NCI-H128 (cell line): ENCODE measurements at regions not wholly inside any gene's neighbourhood (a gene's known extent, or its start where the extent isn't known, plus 50 kb on each side); places are given as distances from the start of the nearest gene placed in this dataset.
"Not testable (repeated sequence)": the region's sequence is repeated elsewhere in the genome, so short reads cannot be mapped to it uniquely, and the experiment has no call there.

ENCODE experiments used
- DNase-seq: peaks from one replicate; lab custom pipeline; 2025; ENCODE audit not compliant: unreplicated experiment; lab: John Stamatoyannopoulos, UW

- no peak for DNase-seq
Observed at GRCh38 chr7:34330308-34330707, 327.7 kb upstream of the NPSR1 start.

DNA sequence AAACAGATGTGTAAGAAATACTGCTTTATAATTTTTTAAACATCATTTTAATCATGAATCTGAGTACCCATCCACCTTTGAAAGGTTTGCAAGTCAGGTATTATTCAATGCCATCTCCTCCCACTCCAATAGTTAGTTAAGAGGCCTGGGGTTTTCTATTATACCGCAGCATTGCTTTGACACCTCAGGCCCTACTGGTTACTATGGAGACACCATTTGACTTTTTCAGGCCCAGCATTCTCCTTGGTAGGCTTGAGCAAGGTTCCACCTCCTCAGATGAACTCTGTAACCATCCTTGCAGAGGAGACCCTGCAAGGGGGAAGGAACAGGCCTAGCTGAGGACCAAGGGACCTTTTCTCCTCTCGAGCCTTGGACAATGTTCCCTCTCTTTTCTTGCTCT is 326.9 kb upstream of the NPSR1 start:
- DNase-seq: no peak

- DNase-seq: no peak
Observed at GRCh38 chr7:34332006-34332405, 326.0 kb upstream of the NPSR1 start.

DNA sequence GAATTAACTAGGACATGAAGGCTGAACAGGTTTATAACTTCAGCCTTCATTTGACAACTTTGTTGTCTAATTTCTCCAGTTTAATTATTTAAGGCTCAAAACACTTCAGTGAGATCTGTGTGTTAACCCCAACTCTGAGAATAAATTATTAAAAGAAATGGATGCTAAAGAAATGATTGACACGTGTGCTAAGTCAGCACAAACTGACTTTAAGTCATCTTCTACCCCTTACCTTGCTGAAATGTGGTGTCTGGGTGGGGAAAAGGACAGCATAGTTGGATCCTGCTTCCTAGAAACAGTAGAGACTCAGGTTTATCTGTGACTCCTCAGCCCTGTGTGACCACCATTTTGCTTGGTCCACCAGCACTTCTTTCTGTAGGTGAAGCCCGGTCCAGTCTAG is 324.8 kb upstream of the NPSR1 start:
- no peak for DNase-seq

GRCh38 chr7:34333925-34334324 is 324.1 kb upstream of the NPSR1 start:
- DNase-seq: no peak

DNA sequence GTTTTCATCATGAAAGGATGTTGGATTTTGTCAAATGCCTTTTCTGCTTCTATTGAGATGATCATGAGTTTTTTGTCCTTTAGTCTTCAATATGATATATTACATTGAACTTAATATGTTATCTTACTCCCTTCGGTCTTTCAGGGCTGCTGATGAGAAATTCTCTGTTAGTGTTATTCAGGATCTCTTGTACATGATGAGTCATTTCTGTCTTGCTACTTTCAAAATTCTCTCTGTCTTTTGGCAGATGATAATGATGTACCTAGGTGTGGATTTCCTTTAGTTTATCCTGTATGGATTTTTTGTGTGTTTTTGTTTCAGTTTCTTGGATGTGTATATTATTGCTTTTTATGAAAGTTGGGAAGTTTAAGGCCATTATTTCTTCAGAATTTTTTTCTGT is 320.9 kb upstream of the NPSR1 start:
- DNase-seq: no peak

- no peak for DNase-seq
Observed at GRCh38 chr7:34338961-34339526, 319.0 kb upstream of the NPSR1 start.

DNA sequence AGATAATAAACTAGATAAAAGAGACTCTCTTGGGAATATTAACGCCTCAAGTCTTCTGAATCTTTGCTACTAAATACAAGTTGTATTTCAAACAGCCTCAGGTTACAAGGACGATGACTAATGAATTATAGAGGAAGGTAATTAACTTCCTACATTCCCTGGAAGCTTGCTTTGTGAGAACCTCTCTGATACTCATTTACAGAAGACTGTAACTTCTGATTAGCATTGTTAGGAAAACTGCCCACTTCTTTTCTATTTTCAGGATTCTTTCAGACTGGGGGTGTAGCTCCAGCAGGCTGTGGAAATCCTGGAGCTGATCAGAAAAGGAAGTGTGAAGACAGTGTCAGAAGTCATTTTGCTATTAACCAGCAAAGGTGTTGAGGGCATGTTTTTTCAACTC is 316.7 kb upstream of the NPSR1 start:
- no peak for DNase-seq

- DNase-seq: no peak
Observed at GRCh38 chr7:34342387-34342786, 315.6 kb upstream of the NPSR1 start.

- no peak for DNase-seq
Observed at GRCh38 chr7:34343667-34344066, 314.4 kb upstream of the NPSR1 start.

GRCh38 chr7:34354011-34354410 is 304.0 kb upstream of the NPSR1 start:
- DNase-seq: no peak

DNA sequence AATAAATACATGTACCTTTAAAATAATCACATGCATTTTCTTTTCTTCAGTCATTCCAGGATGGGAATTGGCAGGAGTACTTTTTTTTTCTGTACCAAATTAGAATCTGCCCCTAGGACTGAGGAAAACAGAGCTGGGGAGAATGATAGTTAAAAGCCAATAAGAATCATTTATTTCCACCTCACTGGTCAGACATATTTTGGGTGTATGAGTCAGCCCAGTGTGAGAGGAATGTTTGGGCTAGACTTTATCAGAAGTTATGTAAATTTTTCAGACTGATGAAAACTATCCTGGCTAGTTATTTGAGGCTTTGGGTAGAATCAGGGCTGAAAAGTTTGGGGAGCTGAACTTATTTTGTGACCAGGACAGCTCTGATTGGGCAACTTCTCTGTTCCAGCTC is 303.1 kb upstream of the NPSR1 start:
- DNase-seq: no peak

DNA sequence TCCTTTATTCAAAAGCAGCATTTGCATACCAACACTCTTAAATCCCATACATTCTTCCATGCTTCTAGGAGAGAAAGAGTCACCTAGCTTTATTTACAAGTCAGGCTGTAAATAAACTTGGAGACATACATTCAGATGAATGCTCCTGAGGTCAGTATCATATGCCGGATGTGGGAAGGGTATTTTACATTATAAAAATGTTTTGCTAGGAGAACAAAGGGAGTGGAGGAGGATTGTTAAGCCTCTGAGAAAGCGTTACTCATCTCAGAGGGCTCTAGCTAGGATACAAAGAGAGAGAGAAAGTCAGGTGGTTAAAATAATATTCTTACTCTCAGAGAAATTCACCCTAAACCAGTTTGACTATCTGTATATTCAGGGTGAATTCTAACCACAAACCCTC is 300.9 kb upstream of the NPSR1 start:
- DNase-seq: no peak

DNA sequence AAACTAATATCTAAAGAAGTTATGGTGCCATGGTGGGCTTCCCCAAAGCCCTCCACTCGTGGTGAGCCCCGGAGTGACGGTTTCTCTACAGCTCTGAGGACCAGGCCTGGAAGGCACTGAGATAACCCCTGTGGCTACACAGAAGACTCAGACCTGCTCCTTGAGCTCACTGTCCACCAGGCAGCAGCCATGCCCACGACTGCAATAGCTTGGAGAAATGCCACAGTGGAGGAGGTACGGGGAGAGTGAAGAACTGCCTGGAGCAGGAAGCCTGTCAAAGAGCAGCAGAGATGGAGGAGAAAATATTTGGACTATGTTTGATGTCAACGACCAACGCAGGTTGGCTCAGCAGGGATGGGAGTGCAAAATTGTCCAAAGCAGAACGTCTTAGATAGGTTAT is 300.1 kb upstream of the NPSR1 start:
- DNase-seq: no peak

DNA sequence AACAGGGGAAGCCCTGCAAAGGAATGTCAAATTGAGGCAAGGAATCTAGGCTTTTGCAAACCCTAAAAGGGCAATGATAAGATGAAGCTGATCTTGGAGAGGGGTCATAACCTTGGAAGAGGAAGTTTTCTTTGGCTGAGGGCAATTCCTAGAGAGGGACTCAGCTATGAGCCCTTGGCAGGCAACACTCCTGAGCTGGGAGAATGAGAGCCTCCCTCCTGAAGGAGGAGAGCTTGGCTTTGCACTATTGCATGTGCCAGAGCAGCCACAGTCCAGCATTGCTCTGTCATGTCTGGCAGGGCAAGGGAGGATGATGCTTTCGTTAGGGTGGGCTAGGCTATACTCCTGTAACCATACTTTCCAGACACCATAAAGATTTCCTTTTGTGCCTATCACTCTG is 299.4 kb upstream of the NPSR1 start:
- not testable (repeated sequence) for DNase-seq

DNA sequence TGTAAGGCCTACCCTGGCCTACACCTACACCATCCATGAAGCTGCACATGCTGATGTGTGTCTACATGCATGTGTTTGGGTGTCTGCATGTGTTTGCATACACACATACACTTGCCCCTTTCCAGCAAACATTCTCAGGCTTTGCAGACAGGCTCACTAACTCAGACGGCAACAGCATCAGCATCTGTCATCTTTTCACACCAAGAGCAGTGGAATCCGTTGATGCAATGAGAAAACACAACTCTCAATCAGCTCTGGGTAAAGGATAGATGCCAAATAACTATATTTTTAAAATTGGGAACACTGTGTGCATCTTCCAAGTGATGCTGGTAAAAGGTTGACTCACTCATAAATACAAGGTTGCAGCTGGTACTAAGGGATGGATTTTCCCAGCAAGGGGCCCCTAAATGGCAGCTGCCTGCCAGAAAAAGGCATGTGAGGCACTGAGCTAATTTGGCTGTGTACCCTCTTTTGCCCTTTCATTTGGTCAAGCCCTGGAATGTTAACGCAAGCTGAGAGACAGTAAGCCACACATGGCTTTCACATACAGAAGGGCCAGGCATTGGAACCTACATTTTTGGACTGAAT is 296.3 kb upstream of the NPSR1 start:
- DNase-seq: no peak

DNA sequence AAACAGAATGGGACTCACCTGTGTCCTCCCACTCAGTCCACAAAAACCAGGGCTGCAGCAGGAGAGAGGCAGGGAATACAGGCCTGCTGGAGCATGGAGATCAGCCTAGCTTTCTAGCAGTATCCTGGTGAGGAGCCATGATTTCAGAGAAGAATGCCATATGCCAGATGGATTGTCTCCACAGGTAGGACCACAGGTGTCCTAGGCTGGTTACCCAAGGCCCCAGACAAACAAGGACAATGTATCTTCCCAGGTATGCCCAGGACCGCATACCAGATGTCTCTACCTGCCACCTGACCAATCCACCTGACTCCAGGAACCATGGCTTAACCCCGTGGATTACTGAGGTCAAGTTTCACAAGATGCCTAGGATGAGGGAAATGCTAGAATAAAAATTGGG is 295.4 kb upstream of the NPSR1 start:
- DNase-seq: no peak

GRCh38 chr7:34364130-34364529 is 293.9 kb upstream of the NPSR1 start:
- no peak for DNase-seq

GRCh38 chr7:34365011-34365410 is 293.0 kb upstream of the NPSR1 start:
- no peak for DNase-seq

DNA sequence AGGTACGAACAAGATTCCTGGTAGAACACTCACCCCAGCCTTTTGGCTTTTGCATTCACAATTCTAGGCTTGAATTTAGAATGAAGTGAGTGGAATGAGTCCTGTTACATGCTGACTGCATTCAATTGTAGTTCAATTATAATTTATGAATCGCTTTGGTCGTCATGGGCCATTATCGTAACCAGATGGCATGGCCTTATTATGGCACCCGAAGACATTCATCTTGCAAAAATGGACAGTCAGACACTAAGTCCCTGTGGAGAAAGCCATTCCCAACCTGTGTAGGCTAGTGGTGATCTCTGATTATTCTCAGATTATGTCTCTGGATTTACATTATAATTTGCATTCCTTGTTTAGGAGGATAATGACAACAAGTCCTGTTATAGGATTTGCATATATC is 292.4 kb upstream of the NPSR1 start:
- DNase-seq: no peak

DNA sequence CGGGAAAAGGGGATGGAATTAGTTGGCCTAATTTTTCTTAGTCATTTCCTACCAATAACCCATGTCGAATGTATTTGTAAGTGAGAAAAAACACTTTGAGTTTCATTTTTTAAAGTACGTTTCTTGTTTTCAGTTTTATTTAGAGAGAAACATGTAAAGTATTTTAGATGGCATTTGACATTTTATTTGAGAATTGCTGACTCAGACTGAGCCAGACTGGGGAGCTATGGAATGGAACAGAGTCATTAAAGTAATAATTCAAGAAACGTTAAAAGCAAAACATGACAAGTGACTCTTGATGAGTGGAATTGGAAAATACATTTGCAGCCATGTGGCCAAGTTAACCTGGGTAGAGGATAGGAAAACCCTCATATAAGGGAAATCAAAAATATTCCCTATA is 286.1 kb upstream of the NPSR1 start:
- no peak for DNase-seq

DNA sequence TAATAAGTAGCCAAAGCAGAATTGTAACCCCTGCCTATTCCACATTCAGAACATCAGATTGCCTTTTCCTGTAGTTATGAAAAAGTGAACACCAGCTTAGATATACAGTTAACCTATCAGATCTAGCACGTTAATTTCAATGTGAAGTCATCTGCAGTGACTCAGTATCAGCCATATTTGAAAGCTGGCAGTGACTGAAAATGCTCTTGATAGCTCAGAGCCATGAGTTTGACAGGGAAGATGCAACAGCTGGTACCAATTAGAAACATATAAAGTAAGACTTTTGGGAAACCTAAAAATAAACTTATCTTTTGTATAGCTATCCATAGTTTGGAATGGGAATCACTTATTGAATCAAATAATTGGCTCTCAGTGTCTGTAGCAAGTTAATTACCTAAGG is 284.1 kb upstream of the NPSR1 start:
- DNase-seq: no peak

GRCh38 chr7:34382166-34382893 is 275.7 kb upstream of the NPSR1 start:
- no peak for DNase-seq
